ENCODE measurements at regions not wholly inside any gene's neighbourhood (a gene's known extent, or its start where the extent isn't known, plus 50 kb on each side); places are given as distances from the start of the nearest gene placed in this dataset.

- intact Hi-C loops (cut with micrococcal nuclease) (no loop called here), in situ Hi-C loops (cut with MboI) (no loop called here)
- 0% methylated on average over 1 of the region's 1 CpG for whole genome bisulfite sequencing (ENCODE audit: insufficient coverage, low coverage, missing lambda C conversion rate)
- no peaks in the 10 kb centered on the region for H3K79me2 ChIP-seq (ENCODE audit: control insufficient read depth, insufficient read depth, low read length)
- no peaks in the 10 kb centered on the region for H3K27me3 ChIP-seq (ENCODE audit: control insufficient read depth in 2 of 2, insufficient read depth in 2 of 2, low read length in 2 of 2)
- no TSS peak for BruUV-seq (replicated peaks)
- H3K9me1 ChIP-seq (ENCODE audit: control insufficient read depth, insufficient read depth, low read length), result no peaks in the 10 kb centered on the region
- H2AFZ ChIP-seq (ENCODE audit: low read depth, low read length), result no peak overlapping the region
- H3K4me1 ChIP-seq (replicated peaks in 1 of 2; ENCODE audit: control insufficient read depth in 2 of 2, insufficient read depth in 2 of 2, low read length in 2 of 2), result no peaks in the 10 kb centered on the region
- TF ChIP-seq, protein P1, sequence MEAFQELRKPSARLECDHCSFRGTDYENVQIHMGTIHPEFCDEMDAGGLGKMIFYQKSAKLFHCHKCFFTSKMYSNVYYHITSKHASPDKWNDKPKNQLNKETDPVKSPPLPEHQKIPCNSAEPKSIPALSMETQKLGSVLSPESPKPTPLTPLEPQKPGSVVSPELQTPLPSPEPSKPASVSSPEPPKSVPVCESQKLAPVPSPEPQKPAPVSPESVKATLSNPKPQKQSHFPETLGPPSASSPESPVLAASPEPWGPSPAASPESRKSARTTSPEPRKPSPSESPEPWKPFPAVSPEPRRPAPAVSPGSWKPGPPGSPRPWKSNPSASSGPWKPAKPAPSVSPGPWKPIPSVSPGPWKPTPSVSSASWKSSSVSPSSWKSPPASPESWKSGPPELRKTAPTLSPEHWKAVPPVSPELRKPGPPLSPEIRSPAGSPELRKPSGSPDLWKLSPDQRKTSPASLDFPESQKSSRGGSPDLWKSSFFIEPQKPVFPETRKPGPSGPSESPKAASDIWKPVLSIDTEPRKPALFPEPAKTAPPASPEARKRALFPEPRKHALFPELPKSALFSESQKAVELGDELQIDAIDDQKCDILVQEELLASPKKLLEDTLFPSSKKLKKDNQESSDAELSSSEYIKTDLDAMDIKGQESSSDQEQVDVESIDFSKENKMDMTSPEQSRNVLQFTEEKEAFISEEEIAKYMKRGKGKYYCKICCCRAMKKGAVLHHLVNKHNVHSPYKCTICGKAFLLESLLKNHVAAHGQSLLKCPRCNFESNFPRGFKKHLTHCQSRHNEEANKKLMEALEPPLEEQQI (IDR thresholded peaks at IDR 0.05), result no peak
- TF ChIP-seq, protein P2, sequence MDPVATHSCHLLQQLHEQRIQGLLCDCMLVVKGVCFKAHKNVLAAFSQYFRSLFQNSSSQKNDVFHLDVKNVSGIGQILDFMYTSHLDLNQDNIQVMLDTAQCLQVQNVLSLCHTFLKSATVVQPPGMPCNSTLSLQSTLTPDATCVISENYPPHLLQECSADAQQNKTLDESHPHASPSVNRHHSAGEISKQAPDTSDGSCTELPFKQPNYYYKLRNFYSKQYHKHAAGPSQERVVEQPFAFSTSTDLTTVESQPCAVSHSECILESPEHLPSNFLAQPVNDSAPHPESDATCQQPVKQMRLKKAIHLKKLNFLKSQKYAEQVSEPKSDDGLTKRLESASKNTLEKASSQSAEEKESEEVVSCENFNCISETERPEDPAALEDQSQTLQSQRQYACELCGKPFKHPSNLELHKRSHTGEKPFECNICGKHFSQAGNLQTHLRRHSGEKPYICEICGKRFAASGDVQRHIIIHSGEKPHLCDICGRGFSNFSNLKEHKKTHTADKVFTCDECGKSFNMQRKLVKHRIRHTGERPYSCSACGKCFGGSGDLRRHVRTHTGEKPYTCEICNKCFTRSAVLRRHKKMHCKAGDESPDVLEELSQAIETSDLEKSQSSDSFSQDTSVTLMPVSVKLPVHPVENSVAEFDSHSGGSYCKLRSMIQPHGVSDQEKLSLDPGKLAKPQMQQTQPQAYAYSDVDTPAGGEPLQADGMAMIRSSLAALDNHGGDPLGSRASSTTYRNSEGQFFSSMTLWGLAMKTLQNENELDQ (CRISPR knock-in tag; IDR thresholded peaks at IDR 0.05; ENCODE audit: borderline replicate concordance), result no peak
- TF ChIP-seq ZNF740 (CRISPR knock-in tag; IDR thresholded peaks at IDR 0.05) (no peak), ZNF740 (tag; IDR thresholded peaks at IDR 0.05) (no peak), ZNF717 (CRISPR knock-in tag; IDR thresholded peaks at IDR 0.05) (no peak), HNRNPL (IDR thresholded peaks at IDR 0.05; ENCODE audit: low read depth, low read length) (no peak), GTF2F1 (IDR thresholded peaks at IDR 0.05; ENCODE audit: low read depth, low read length) (no peak), KLF1 (tag; IDR thresholded peaks at IDR 0.05) (no peak), ZNF408 (CRISPR knock-in tag; IDR thresholded peaks at IDR 0.05; ENCODE audit: low read depth) (no peak), NR4A1 (CRISPR knock-in tag; IDR thresholded peaks at IDR 0.05) (no peak), NR4A1 (tag; IDR thresholded peaks at IDR 0.05) (no peak), ZNF780A (CRISPR knock-in tag; IDR thresholded peaks at IDR 0.05) (no peak), NFIC (IDR thresholded peaks at IDR 0.05) (no peak), ZNF12 (CRISPR knock-in tag; IDR thresholded peaks at IDR 0.05) (no peak)
- H3K36me3 ChIP-seq (ENCODE audit: control insufficient read depth, insufficient read depth, low read length), result no peaks in the 10 kb centered on the region
- no peak overlapping the region for H3K4me3 ChIP-seq
- H3K27ac ChIP-seq (ENCODE audit: extremely low read depth, low read depth, low read length), result no peak overlapping the region
- no peak overlapping the region for H3K4me2 ChIP-seq (ENCODE audit: insufficient read depth, low read length)
- ATAC-seq, result no peak
- no peaks in the 10 kb centered on the region for H4K20me1 ChIP-seq (replicated peaks; ENCODE audit: control insufficient read depth, insufficient read depth, low read length)
- ChIA-PET POLR2A (no interaction called here), CTCF (ENCODE audit: low intra/inter-chr PET ratio) (no interaction called here)
- FAIRE-seq, result no peak
- H3K9ac ChIP-seq (ENCODE audit: insufficient read depth in 1 of 2, low read depth in 2 of 2, low read length in 2 of 2), result no peak overlapping the region
- no peak for DNase-seq (ENCODE audit: extremely low read depth in 1 of 4, low spot score in 3 of 4)
- no peaks in the 10 kb centered on the region for H3K9me3 ChIP-seq (replicated peaks; ENCODE audit: control insufficient read depth, insufficient read depth, low read depth, low read length)
These were observed 494.3 kb upstream of the USP15 start for GRCh38 chr12:61765926-61766325.

Data from K562 (cell line).